HG02885 (cell line): ENCODE measurements at regions not wholly inside any gene's neighbourhood (a gene's known extent, or its start where the extent isn't known, plus 50 kb on each side); places are given as distances from the start of the nearest gene placed in this dataset.

Experiments
- ATAC-seq: cut with Tn5 transposase; IDR thresholded peaks from one replicate; pipeline ENCODE4 v1.9.1; 2021; ENCODE audit warnings: mild to moderate bottlenecking; ENCODE audit not compliant: unreplicated experiment, poor library complexity

DNA sequence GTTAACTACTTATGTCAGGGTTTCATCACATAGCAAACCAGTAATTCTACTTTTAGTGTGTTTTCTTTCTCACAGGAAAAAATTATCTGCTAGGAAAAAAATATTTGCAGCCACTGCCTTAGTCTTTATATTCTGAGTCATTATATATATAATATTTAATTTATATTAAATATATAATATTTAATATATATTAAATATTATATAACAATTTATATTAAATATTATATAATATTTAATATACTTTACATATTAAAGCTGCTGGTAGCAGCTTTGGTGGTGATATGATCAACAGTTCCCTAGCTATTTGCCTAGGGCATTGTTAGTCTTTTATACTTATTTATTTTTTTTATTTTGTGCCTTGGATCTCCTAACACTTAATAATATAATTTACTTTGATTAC lies 381.6 kb downstream of the STIM2 start:
- no peak for ATAC-seq

DNA sequence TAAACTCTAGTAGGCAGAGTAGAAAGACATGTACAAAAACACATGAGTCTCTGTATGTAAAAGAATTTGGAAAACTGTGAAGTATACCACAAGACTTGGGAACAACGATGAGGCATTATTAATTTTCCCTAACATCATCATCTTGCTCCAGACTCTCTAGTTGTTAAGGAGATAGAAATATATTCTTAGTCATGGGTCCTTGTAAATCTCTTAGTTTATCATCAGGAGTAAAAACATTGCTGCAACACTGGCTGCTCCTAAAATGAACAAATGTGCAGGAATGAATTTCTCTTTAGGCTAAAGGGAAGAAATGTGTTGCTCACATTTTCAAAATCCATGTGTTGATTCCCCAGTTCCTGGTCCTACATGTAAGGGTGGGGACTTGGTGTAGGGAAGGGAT lies 384.6 kb downstream of the STIM2 start:
- ATAC-seq = no peak

DNA sequence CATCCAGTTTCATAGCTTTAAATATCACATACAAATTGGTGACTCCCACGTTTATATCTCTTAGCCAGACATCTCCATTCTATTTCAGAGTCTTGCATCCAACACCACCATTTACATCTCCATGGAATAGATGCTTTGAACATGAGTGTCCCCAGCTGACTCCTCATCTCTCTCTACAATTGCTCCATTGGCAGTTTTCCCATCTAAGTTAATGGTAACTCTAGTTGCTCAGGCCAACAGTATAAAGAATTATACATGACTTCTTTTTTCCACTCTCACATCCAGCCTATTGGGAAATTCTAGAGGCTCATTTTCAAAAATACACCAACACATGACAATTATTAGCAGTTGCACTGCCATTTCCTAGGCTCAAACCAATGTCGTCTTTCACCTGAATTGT lies 388.2 kb downstream of the STIM2 start:
- ATAC-seq = no peak

DNA sequence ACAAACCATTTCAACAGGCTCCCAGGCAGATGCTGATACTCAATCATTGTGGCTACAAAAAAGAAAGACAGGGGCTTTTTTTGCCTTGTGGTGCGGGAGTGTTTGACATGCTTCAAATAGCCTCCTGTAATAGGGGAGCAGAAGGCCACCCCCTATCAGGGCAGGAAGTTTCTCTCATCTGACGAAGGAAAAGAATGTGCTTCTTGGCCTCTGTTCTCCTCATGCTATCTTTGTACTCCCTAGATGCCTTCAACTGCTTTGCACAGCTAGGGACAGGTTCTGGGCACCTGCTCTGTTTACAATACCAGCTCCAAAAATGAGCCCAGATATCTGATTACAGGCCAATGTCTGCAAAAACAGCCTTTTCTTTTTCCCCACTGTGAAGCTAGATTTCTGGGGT lies 391.1 kb downstream of the STIM2 start:
- no peak for ATAC-seq

- no peak for ATAC-seq
These were observed 406.8 kb downstream of the STIM2 start for GRCh38 chr4:27267339-27267969.

- no peak for ATAC-seq
These were observed 407.3 kb downstream of the STIM2 start for GRCh38 chr4:27267970-27268355.

DNA sequence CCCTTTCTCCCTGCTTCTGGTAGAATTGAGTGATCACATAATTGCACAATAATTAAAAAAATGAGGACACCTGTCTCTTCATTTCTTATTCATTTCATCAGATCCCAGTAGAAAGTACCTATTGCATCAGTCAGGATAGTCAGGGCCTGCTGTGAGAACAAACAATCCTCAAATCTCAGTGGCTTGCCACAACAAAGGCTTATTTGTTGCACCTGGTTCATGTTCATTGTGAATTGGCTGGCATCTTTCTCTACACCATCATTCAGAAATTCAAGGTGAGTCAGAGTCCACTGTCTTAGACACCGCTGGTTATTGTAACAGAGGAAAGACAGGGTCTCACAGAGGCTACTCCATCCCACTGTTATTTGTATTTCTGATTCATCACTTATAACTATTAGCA lies 409.8 kb downstream of the STIM2 start:
- ATAC-seq = no peak

GRCh38 chr4:27271555-27271954 lies 410.9 kb downstream of the STIM2 start:
- ATAC-seq = no peak

- ATAC-seq = no peak
These were observed 411.6 kb downstream of the STIM2 start for GRCh38 chr4:27272217-27272616.

DNA sequence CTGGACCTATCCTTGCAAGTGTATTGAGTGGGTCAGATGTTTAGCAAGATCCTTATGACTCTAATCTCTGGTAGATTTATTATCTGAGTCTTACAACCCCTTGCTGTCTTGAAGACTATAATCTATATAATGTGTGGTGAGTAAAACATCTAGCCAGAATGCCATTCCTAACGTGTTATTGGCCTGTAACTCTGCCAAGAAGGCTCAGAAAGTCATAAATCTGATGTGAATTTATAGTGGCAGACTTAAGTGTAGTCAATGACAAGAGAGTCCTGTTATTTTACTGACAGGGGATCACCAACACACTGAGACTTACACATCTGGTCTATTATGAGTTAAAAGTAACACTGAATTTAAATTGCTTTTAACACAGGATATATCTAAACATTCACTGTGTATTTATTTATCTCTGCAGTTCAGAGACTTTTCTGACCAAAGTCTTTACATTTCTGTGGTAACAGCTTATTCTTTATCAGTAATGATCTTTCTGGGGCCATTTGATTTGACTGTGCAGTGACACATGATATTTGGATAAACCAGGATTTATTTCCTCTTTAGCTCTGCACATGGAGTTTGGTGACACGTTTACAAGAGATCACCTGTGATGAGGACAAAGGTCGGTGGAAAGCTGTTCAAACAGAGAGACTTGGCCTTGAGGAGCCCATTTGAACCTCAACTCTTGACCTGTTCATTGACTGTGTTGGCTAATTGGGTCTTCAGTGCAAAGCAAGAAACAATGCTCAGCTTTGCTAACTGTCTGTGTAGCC lies 415.8 kb downstream of the STIM2 start:
- no peak for ATAC-seq

DNA sequence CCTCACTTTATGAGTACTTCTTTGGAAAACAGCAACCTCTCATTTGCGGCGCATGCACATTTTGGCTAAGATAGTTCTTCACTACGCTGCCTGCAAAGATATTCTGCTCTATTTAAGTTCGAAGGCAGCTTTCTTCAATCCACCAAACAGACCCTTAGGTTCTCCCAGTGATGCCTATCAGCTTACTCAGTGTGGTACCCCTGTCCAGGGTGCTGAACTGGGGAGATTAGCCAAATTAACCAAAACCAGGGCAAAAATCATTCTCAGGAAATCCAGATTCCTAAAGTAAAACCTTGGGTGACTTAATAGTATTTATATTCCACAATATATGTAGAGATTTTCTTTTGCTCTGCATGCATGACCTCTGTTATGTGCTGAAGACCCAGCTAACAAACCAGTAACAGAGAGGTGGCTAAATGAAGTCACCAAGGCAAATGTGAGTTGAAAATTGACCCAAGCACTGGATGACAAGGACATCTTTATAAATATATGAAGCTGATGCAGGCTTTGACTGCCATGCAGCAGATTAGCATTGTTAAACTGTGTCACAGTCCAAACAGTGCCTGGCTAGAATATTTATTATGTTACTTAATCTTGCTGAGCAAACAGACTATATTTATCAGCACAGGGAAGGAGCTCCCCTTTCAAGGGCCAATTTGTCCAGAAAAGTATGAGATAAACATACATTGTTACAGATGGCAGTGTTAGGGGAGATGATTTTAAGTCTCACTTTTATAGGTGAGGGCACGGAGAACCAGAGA lies 418.2 kb downstream of the STIM2 start:
- no peak for ATAC-seq

DNA sequence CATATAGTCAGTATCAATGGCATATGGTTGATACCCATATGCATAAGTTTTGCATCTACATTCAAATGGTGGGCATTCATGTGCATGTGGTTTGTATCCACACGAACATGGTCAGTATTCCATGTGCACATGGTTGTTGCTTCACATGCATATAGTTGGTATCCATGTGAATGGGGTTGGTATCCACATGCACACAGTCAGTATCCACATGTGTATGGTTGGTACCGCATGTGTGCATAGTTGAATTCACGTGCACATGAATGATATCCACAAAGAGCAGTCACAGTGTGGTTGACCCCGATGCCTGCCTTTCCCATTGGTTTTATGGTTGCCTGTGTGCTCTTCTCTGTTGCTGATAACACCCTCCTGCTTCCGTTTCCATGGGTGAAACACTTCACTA lies 427.9 kb downstream of the STIM2 start:
- ATAC-seq = no peak

DNA sequence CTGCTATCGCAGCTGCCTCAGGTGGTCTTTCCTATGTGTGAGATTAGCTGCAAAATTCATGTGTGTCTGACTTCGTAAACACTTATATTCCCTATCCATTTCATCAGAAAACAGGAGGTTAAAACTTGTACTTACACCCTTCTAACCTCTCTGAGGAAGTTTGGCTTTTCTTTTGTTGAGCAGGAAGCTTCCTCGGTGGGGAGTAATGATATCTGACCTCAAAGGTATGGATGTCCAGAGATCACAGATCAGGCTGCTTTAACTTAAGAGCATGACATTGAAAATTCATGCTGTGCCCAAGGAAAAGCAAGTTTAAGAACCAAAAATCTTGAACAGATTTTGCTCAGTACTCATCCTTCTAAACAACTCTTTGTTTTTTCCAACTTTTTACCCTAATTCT lies 429.1 kb downstream of the STIM2 start:
- ATAC-seq = no peak

GRCh38 chr4:27293831-27294230 lies 433.2 kb downstream of the STIM2 start:
- ATAC-seq = no peak

GRCh38 chr4:27304751-27305150 lies 444.1 kb downstream of the STIM2 start:
- no peak for ATAC-seq

DNA sequence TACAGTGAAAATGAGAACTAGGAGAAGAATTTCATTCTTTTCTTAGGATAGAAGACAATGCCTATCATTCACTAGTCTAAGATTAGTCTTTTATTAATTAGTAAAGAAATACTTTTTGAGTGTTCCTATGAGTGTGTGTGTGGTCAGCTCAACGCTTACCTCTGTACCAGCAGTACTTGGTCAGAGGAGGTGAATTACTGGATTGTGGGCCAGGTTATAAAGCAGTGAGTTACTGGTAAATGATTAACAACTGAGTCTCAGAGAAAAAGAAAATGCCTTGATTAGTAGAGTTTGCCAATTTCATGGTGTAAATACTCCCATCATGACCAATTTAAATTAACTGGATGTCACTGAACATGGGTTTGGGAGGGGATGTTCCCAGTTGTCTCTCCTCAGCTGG lies 444.6 kb downstream of the STIM2 start:
- ATAC-seq = no peak

DNA sequence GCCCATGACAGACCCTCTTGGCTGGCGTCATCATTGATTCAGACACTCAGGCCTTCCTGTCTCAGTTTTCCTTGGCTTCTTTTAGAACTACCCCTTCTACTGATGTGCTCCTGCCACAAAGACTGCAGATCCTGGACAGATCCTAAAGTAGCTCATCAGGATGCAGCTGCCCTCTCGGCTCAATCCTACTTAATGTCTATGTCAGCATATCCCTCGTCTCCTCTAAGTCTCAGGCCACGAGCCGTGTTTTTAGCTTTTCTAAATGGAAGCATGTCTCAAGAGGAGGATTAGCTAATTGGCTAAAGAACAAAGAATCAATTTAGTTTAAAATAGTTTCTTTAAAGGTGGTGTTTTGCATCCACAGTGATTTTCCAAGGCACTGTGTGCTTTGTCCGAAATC lies 447.7 kb downstream of the STIM2 start:
- ATAC-seq = no peak

DNA sequence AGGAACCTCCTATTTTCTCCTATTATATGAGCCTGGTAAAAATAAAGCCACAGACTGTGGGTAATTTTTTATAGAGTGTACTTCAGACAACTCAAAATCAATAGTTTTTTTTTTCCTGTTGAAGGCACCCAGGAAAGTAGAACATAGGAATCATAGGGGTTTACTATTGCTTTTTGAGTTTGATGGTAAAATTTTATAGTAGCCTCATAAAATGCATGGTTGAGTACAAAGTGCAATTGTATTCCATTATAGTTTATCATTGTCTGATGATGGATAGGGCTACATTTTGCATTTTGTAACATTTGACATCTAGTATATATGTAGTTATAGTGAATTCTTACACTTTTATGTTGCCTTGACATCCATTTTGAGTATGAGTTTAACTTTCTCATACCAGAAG lies 455.0 kb downstream of the STIM2 start:
- ATAC-seq = no peak

DNA sequence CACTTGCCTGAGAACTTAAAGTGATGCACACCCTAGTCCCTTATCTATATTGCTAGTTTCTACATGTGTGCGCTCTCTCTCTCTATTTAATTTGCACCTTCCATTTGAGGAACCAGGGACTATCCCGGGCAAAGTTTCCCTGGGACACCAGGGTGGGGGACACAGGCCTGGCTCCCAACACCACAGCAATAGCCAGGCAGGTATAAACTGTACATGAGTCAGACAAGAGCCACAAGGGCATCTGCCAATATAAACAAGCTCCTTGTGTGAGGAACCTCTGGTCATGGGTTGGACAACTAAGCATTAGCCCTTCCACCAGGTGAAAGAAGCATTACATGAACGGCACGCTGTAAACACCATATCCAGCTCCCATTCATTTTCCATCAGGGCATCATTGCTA lies 455.5 kb downstream of the STIM2 start:
- ATAC-seq = no peak

DNA sequence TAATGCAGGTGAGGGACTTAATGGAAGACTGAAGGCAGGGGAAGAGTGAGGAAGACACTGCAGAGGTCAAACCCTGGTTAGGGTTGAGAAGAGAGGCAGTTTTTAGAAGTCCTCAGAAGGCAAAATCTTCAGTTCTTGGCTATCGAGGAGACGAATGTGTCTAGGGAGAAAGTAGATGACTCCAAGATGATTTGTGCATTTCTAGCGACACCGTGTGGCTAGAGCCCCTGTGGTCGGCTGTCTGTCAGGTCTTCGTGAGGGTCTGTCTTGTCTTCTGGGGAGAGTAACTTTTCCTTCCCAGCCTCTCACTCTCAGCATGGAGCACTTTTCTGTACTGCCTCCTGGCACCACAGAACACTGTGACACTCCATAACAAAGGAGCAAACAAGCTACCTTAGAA lies 458.1 kb downstream of the STIM2 start:
- no peak for ATAC-seq

- ATAC-seq = no peak
These were observed 466.4 kb downstream of the STIM2 start for GRCh38 chr4:27326991-27327390.
